SK-N-SH (cell line): ENCODE measurements at regions not wholly inside any gene's neighbourhood (a gene's known extent, or its start where the extent isn't known, plus 50 kb on each side); places are given as distances from the start of the nearest gene placed in this dataset.

Experiments
- CTCF ChIA-PET: fragments of 300-600, 350-600 bp; formaldehyde crosslinking; extraction: SDS; loops from one replicate; lab custom pipeline; 2021; lab: Yijun Ruan, JAX
- POLR2A ChIA-PET: fragments of 350-600 bp; sonication (Branson Sonifier 250); formaldehyde crosslinking; extraction: SDS; loops from one replicate; lab custom pipeline; 2020; ENCODE audit warnings: antibody characterized with exemption, inconsistent platforms; lab: Yijun Ruan, JAX
- DNase-seq: peaks from one replicate; pipeline ENCODE4 v3.0.0; 2012
- H2AFZ ChIP-seq: fragments of 200-600 bp; sonication (generic); 2 replicates; pipeline ENCODE4 v1.8.1; 2016; ENCODE audit warnings: antibody characterized with exemption, mild to moderate bottlenecking, low read depth
- H3F3A ChIP-seq: fragments of 200-600 bp; sonication (generic); replicated peaks from 2 replicates; pipeline ENCODE3; 2016; ENCODE audit warnings: antibody characterized with exemption, mild to moderate bottlenecking; ENCODE audit not compliant: insufficient read depth
- H3K27ac ChIP-seq, 2 experiments: fragments of 200-500 bp in 1 of 2; fragments of 200-600 bp in 1 of 2; sonication (Bioruptor generic) in 1 of 2; sonication (generic), shearing (Covaris generic) in 1 of 2; 2 replicates each; pipeline versions ENCODE4 v1.5.1 to v1.6.1; 2014 to 2016; ENCODE audit warnings: low read depth in 2 of 2, inconsistent platforms in 1 of 2, low read length in 1 of 2, mild to moderate bottlenecking in 1 of 2, mixed read lengths in 1 of 2
- H3K27me3 ChIP-seq: fragments of 200-600 bp; sonication (generic), shearing (Covaris generic); 2 replicates; pipeline ENCODE4 v1.6.1; 2016; ENCODE audit warnings: mixed run types; ENCODE audit not compliant: insufficient read depth
- H3K36me3 ChIP-seq, 2 experiments: fragments of 200-500 bp in 1 of 2; fragments of 200-600 bp in 1 of 2; sonication (Bioruptor generic) in 1 of 2; sonication (generic) in 1 of 2; replicated peaks in 1 of 2; 2 replicates each; pipeline versions ENCODE3 to v1.5.1; 2014 to 2016; ENCODE audit warnings: low read length in 1 of 2, mild to moderate bottlenecking in 1 of 2; ENCODE audit not compliant: insufficient read depth in 2 of 2, control insufficient read depth in 1 of 2
- H3K4me1 ChIP-seq, 2 experiments: fragments of 200-500 bp in 1 of 2; fragments of 200-600 bp in 1 of 2; sonication (Bioruptor generic) in 1 of 2; sonication (generic), shearing (Covaris generic) in 1 of 2; 2 replicates each; pipeline versions ENCODE4 v1.5.1 to v1.6.1; 2014 to 2016; ENCODE audit warnings: low read depth in 1 of 2, low read length in 1 of 2, mixed run types in 1 of 2; ENCODE audit not compliant: insufficient read depth in 2 of 2, control insufficient read depth in 1 of 2
- H3K4me2 ChIP-seq: fragments of 200-600 bp; sonication (generic), shearing (Covaris generic); 2 replicates; pipeline ENCODE4 v1.6.1; 2017; ENCODE audit warnings: mixed run types
- H3K4me3 ChIP-seq, 2 experiments: fragments of 200-500 bp in 1 of 2; fragments of 200-600 bp in 1 of 2; sonication (Bioruptor generic) in 1 of 2; sonication (generic), shearing (Covaris generic) in 1 of 2; 2 replicates each; pipeline versions ENCODE4 v1.5.1 to v1.8.1; 2014 to 2016; ENCODE audit warnings: low read depth in 2 of 2, inconsistent platforms in 1 of 2, low read length in 1 of 2, mild to moderate bottlenecking in 1 of 2, mixed read lengths in 1 of 2, moderate library complexity in 1 of 2
- H3K79me2 ChIP-seq: fragments of 200-600 bp; sonication (generic); 2 replicates; pipeline ENCODE4 v1.8.1; 2017; ENCODE audit warnings: mild to moderate bottlenecking; ENCODE audit not compliant: insufficient read depth
- H3K9ac ChIP-seq: fragments of 200-600 bp; sonication (generic); 2 replicates; pipeline ENCODE4 v1.6.1; 2017; ENCODE audit warnings: mixed run types
- H3K9me2 ChIP-seq: fragments of 200-600 bp; sonication (generic); 2 replicates; pipeline ENCODE4 v1.6.1; 2017; ENCODE audit warnings: mixed run types
- H3K9me3 ChIP-seq: fragments of 200-600 bp; sonication (generic); 2 replicates; pipeline ENCODE4 v1.6.1; 2017; ENCODE audit warnings: mixed run types, mild to moderate bottlenecking, moderate library complexity
- H4K20me1 ChIP-seq: fragments of 200-600 bp; sonication (generic); 2 replicates; pipeline ENCODE4 v1.6.1; 2017; ENCODE audit warnings: mild to moderate bottlenecking, mixed run types; ENCODE audit not compliant: insufficient read depth
- CHD2 ChIP-seq: fragments of 150-350 bp; IDR thresholded peaks from 2 replicates; pipeline ENCODE4 v1.6.1; 2018; ENCODE audit warnings: low read length; ENCODE audit not compliant: partially characterized antibody
- EP300 ChIP-seq, 2 experiments: IDR thresholded peaks; 2 replicates each; pipeline versions ENCODE4 v1.4.0 to v1.6.1; 2012; ENCODE audit warnings: borderline replicate concordance in 1 of 2, low read depth in 1 of 2, low read length in 1 of 2
- FOSL2 ChIP-seq: IDR thresholded peaks from 2 replicates; pipeline ENCODE4 v1.4.0; 2012; ENCODE audit warnings: low read depth, mild to moderate bottlenecking, moderate library complexity, borderline replicate concordance
- FOXJ3 ChIP-seq: sonication (generic); formaldehyde crosslinking; IDR thresholded peaks from 2 replicates; pipeline ENCODE4 v1.5.1; 2020; ENCODE audit warnings: mild to moderate bottlenecking, missing genetic modification reagents
- MEF2A ChIP-seq: IDR thresholded peaks from 2 replicates; pipeline ENCODE4 v1.4.0; 2012; ENCODE audit warnings: low read depth, borderline replicate concordance
- POLR2AphosphoS5 ChIP-seq: IDR thresholded peaks from 2 replicates; pipeline ENCODE4 v1.6.1; 2012; ENCODE audit warnings: low read depth, low read length
- RCOR1 ChIP-seq: fragments of 150-350 bp; IDR thresholded peaks from 2 replicates; pipeline ENCODE4 v1.6.1; 2017; ENCODE audit warnings: antibody characterized with exemption, low read length
- RXRA ChIP-seq: IDR thresholded peaks from 2 replicates; pipeline ENCODE4 v1.4.0; 2012; ENCODE audit warnings: low read depth, mild to moderate bottlenecking, borderline replicate concordance
- TCF12 ChIP-seq: IDR thresholded peaks from 2 replicates; pipeline ENCODE4 v1.4.0; 2012
- WGBS: methylation state at CpG from one replicate; pipeline ENCODE4 v1.1.6; 2017; ENCODE audit warnings: low lambda C conversion rate; 5-methylcytosine and 5-hydroxymethylcytosine counted together
- TF ChIP-seq, protein P1 (sequence below): fragments of 150-350 bp; IDR thresholded peaks from 2 replicates; pipeline ENCODE4 v1.6.1; 2016; ENCODE audit warnings: mild to moderate bottlenecking, low read depth, low read length
- TF ChIP-seq, protein P2 (sequence below): IDR thresholded peaks from 2 replicates; pipeline ENCODE4 v1.4.0; 2012; ENCODE audit warnings: low read depth, borderline replicate concordance

DNA sequence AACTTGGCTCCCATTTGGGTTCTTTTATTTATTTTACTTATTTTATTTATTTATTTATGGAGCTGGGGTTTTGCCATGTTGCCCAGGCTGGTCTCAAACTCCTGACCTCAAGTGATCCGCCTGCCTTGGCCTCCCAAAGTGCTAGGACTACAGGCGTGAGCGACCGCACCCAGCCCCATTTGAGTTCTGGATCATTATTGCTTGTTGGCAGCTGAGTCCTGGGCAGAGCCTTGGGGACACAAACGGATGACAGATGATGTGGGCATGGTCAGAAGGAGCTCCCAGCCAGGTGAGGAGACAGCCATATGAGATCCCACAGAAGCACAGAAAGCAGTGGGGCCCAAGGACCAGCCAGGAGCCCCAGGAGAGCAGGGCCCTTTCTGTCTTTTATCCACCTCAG, 254.0 kb downstream of the MATN1 start:
- TF ChIP-seq CHD2, result no peak
- TF ChIP-seq, protein P1, sequence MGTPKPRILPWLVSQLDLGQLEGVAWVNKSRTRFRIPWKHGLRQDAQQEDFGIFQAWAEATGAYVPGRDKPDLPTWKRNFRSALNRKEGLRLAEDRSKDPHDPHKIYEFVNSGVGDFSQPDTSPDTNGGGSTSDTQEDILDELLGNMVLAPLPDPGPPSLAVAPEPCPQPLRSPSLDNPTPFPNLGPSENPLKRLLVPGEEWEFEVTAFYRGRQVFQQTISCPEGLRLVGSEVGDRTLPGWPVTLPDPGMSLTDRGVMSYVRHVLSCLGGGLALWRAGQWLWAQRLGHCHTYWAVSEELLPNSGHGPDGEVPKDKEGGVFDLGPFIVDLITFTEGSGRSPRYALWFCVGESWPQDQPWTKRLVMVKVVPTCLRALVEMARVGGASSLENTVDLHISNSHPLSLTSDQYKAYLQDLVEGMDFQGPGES, result no peak
- no peaks in the 10 kb centered on the region for H3K9me3 ChIP-seq
- no peaks in the 10 kb centered on the region for H3F3A ChIP-seq
- no peaks in the 10 kb centered on the region for H3K9me2 ChIP-seq
- no peaks in the 10 kb centered on the region for H4K20me1 ChIP-seq
- H3K9ac ChIP-seq, result no peak overlapping the region
- H3K36me3 ChIP-seq, result no peaks in the 10 kb centered on the region
- no peak for DNase-seq
- H3K4me2 ChIP-seq, result no peak overlapping the region
- 55% methylated on average over 5 of the region's 5 CpGs for WGBS
- ChIA-PET POLR2A (no interaction called here), CTCF (no interaction called here)
- no peak overlapping the region for H2AFZ ChIP-seq
- H3K4me1 ChIP-seq, result no peaks in the 10 kb centered on the region; a peak in 1 of 4 replicates
- H3K4me3 ChIP-seq, result no peak overlapping the region
- no peak overlapping the region for H3K27ac ChIP-seq
- no peaks in the 10 kb centered on the region for H3K79me2 ChIP-seq
- no peaks in the 10 kb centered on the region for H3K27me3 ChIP-seq

DNA sequence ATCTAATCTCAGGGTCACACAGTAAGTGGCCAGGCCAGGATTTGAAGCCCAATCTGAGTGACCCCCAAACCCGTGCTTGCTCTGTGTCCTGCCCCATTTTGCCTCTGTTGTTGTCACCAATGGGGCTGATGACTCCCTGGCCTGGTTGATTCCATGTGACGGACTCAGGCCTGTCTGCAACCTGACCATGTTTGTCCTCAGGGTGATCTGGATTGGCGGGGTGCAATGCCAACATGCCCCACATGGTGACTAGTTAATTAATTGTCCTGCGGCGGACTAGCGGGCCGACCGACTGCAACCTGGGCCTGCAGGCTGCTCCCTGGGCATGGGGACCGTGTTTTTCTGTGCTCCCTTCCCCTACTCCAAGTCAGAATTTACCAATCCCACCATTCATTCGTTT, 256.3 kb downstream of the MATN1 start:
- Histone ChIP-seq H3K9ac (no peak overlapping the region), H3K9me2 (no peaks in the 10 kb centered on the region), H3F3A (no peaks in the 10 kb centered on the region), H3K27me3 (no peaks in the 10 kb centered on the region), H4K20me1 (no peaks in the 10 kb centered on the region), H3K9me3 (no peaks in the 10 kb centered on the region), H3K4me1 (no peaks in the 10 kb centered on the region), H3K4me2 (no peak overlapping the region), H3K79me2 (no peaks in the 10 kb centered on the region), H3K36me3 (no peaks in the 10 kb centered on the region), H3K4me3 (no peak overlapping the region), H3K27ac (no peak overlapping the region), H2AFZ (no peak overlapping the region)
- CTCF ChIA-PET, result no interaction called here
- POLR2A ChIA-PET, result no interaction called here
- DNase-seq, result no peak
- no peak for TF ChIP-seq EP300 (IDR thresholded peaks at IDR 0.05; ENCODE audit: borderline replicate concordance in 1 of 2, low read depth in 1 of 2, low read length in 1 of 2)
- TF ChIP-seq, protein P2, sequence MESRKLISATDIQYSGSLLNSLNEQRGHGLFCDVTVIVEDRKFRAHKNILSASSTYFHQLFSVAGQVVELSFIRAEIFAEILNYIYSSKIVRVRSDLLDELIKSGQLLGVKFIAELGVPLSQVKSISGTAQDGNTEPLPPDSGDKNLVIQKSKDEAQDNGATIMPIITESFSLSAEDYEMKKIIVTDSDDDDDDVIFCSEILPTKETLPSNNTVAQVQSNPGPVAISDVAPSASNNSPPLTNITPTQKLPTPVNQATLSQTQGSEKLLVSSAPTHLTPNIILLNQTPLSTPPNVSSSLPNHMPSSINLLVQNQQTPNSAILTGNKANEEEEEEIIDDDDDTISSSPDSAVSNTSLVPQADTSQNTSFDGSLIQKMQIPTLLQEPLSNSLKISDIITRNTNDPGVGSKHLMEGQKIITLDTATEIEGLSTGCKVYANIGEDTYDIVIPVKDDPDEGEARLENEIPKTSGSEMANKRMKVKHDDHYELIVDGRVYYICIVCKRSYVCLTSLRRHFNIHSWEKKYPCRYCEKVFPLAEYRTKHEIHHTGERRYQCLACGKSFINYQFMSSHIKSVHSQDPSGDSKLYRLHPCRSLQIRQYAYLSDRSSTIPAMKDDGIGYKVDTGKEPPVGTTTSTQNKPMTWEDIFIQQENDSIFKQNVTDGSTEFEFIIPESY, result no peak
- no peak for TF ChIP-seq MEF2A
- TF ChIP-seq FOSL2, result no peak
- no peak for TF ChIP-seq RXRA
- TF ChIP-seq RCOR1, result no peak
- WGBS, result 62% methylated on average over 7 of the region's 10 CpGs

DNA sequence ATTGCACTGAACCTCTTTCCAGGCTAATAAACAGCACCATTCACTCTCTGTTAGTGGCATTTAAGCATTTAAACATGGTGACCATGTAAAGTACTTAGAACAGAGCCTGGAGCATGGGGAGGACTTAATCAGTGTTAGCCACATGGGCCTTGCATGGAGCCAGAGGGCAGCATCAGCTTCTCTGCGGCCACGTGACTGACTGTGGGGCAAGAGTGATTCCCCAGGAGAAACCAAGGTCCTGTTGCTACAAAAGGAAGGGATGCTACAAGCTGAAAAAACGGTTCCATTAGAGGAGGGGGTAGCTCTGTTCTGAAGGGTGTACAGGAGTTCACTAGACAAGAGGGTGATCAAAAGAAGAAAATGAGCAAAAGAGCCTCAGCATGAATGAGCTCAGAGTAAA, 256.8 kb downstream of the MATN1 start:
- Histone ChIP-seq H3K9ac (no peak overlapping the region), H3K27me3 (no peaks in the 10 kb centered on the region), H3K9me3 (no peaks in the 10 kb centered on the region), H3F3A (no peaks in the 10 kb centered on the region), H3K79me2 (no peaks in the 10 kb centered on the region), H3K36me3 (no peaks in the 10 kb centered on the region), H4K20me1 (no peaks in the 10 kb centered on the region), H3K4me2 (no peak overlapping the region), H3K4me3 (no peak overlapping the region), H3K9me2 (no peaks in the 10 kb centered on the region), H2AFZ (no peak overlapping the region), H3K4me1 (no peaks in the 10 kb centered on the region), H3K27ac (no peak overlapping the region)
- ChIA-PET CTCF (no interaction called here), POLR2A (no interaction called here)
- DNase-seq, result no peak
- WGBS, result 30% methylated on average over 3 of the region's 3 CpGs
- TF ChIP-seq POLR2AphosphoS5, result no peak
- no peak for TF ChIP-seq MEF2A
- no peak for TF ChIP-seq FOXJ3
- no peak for TF ChIP-seq TCF12
